Parathyroid adenoma (tissue), 2 donors: ENCODE measurements at regions not wholly inside any gene's neighbourhood (a gene's known extent, or its start where the extent isn't known, plus 50 kb on each side); places are given as distances from the start of the nearest gene placed in this dataset.

Experiments used
- H2AFZ ChIP-seq: fragments of 300-600 bp; sonication (generic); one replicate; pipeline ENCODE4 v1.7.0; 2017; ENCODE audit warnings: antibody characterized with exemption, mild to moderate bottlenecking
- H3K27ac ChIP-seq: fragments of 300-600 bp; sonication (generic); one replicate; pipeline ENCODE4 v1.7.0; 2017
- H3K27me3 ChIP-seq: fragments of 300-600 bp; sonication (generic); one replicate; pipeline ENCODE4 v1.7.0; 2017; ENCODE audit warnings: low read length; ENCODE audit not compliant: control insufficient read depth, insufficient read depth
- H3K36me3 ChIP-seq: fragments of 300-600 bp; sonication (generic); one replicate; pipeline ENCODE4 v1.7.0; 2017; ENCODE audit warnings: low read length; ENCODE audit not compliant: control insufficient read depth, insufficient read depth
- H3K4me1 ChIP-seq: fragments of 300-600 bp; sonication (generic); one replicate; pipeline ENCODE4 v1.7.0; 2017; ENCODE audit warnings: control low read depth
- H3K4me2 ChIP-seq: fragments of 300-600 bp; sonication (generic); one replicate; pipeline ENCODE4 v1.7.0; 2017; ENCODE audit warnings: low read length
- H3K4me3 ChIP-seq: fragments of 300-600 bp; sonication (generic); one replicate; pipeline ENCODE4 v1.7.0; 2017; ENCODE audit warnings: low read depth, low read length
- H3K79me2 ChIP-seq: fragments of 300-600 bp; sonication (generic); one replicate; pipeline ENCODE4 v1.7.0; 2017; ENCODE audit warnings: control low read depth
- H3K9ac ChIP-seq: fragments of 300-600 bp; sonication (generic); one replicate; pipeline ENCODE4 v1.7.0; 2017; ENCODE audit warnings: mild to moderate bottlenecking
- H3K9me3 ChIP-seq: fragments of 300-600 bp; sonication (generic); one replicate; pipeline ENCODE4 v1.7.0; 2017; ENCODE audit warnings: low read length; ENCODE audit not compliant: control insufficient read depth
- TF ChIP-seq, protein P1 (sequence below): fragments of 300-600 bp; sonication (generic); IDR thresholded peaks from one replicate; pipeline ENCODE4 v1.7.0; 2017; ENCODE audit warnings: antibody characterized with exemption, mild to moderate bottlenecking
- donor health status: primary hyperparathyroidism.

DNA sequence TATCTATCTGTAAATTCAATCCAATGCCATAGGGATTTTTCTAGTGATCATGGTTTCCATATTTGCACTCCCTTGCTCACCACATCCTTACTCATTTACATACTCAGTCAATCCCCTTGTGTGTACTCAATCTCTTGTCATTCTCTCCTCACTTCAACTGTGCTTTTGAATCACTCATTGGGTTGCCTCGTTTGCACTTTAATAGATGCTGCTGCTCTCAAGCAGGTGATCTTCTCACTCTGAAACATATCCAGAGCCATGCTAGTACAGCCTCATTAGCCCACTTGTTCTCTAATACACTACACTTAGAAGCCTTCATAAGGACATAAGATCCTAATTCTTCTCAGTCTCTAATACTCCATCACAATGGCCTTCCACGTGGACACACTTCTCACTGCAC lies 507.9 kb downstream of the TECRL start:
- no peaks in the 10 kb centered on the region for H3K4me1 ChIP-seq
- no peaks in the 10 kb centered on the region for H3K36me3 ChIP-seq
- no peaks in the 10 kb centered on the region for H3K79me2 ChIP-seq
- H3K9ac ChIP-seq, result no peak overlapping the region
- H3K27me3 ChIP-seq, result no peaks in the 10 kb centered on the region
- no peaks in the 10 kb centered on the region for H3K9me3 ChIP-seq
- H3K27ac ChIP-seq, result no peak overlapping the region
- TF ChIP-seq, protein P1, sequence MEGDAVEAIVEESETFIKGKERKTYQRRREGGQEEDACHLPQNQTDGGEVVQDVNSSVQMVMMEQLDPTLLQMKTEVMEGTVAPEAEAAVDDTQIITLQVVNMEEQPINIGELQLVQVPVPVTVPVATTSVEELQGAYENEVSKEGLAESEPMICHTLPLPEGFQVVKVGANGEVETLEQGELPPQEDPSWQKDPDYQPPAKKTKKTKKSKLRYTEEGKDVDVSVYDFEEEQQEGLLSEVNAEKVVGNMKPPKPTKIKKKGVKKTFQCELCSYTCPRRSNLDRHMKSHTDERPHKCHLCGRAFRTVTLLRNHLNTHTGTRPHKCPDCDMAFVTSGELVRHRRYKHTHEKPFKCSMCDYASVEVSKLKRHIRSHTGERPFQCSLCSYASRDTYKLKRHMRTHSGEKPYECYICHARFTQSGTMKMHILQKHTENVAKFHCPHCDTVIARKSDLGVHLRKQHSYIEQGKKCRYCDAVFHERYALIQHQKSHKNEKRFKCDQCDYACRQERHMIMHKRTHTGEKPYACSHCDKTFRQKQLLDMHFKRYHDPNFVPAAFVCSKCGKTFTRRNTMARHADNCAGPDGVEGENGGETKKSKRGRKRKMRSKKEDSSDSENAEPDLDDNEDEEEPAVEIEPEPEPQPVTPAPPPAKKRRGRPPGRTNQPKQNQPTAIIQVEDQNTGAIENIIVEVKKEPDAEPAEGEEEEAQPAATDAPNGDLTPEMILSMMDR, result no peak
- no peak overlapping the region for H2AFZ ChIP-seq
- no peak overlapping the region for H3K4me3 ChIP-seq
- H3K4me2 ChIP-seq, result no peak overlapping the region

DNA sequence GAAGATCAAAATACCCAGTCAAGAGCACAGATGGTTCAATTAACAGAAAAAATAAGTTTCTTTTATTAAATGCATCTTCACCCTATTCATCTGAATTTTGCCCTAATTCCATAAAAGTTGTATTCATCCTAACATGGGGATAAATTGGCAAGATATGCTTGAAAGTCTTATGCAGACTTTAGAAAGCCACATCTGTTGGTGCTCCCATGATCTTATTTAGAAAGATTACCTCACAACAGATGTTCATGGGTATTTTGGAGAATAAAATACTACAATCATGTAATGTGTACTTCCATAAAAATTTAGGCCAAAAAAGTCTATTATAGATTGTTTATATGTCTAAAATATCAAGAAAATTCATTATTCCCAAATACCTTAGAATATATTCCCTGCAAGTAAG lies 510.3 kb downstream of the TECRL start:
- Histone ChIP-seq H2AFZ (no peak overlapping the region), H3K27me3 (no peaks in the 10 kb centered on the region), H3K27ac (no peak overlapping the region), H3K36me3 (no peaks in the 10 kb centered on the region), H3K4me2 (no peak overlapping the region), H3K9me3 (no peaks in the 10 kb centered on the region), H3K79me2 (no peaks in the 10 kb centered on the region), H3K4me1 (no peaks in the 10 kb centered on the region), H3K4me3 (no peak overlapping the region), H3K9ac (no peak overlapping the region)
- TF ChIP-seq, protein P1, result no peak

DNA sequence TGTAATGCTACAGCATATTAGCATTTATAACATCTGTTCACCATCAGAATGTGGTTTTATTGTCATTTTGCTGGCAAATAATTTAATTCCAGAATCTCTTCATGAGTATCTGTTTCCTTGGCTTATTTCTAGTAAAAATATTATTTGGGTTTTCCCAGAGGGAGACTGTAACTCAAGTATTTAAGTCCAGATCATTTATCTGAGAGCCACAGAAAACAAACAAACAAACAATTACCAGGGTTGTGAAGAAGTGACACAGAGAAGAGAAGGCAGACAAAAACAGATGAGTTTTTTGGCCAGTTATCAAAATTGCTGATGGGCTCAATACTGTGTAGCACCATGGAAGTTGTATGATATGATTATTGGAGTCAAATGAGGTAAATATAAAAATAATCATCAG lies 515.1 kb downstream of the TECRL start:
- H3K4me2 ChIP-seq, result no peak overlapping the region
- H3K4me1 ChIP-seq, result no peaks in the 10 kb centered on the region
- H3K4me3 ChIP-seq, result no peak overlapping the region
- H3K27me3 ChIP-seq, result no peaks in the 10 kb centered on the region
- no peaks in the 10 kb centered on the region for H3K36me3 ChIP-seq
- H3K9me3 ChIP-seq, result no peaks in the 10 kb centered on the region
- H2AFZ ChIP-seq, result no peak overlapping the region
- TF ChIP-seq, protein P1, result no peak
- no peak overlapping the region for H3K27ac ChIP-seq
- no peak overlapping the region for H3K9ac ChIP-seq
- H3K79me2 ChIP-seq, result no peaks in the 10 kb centered on the region

DNA sequence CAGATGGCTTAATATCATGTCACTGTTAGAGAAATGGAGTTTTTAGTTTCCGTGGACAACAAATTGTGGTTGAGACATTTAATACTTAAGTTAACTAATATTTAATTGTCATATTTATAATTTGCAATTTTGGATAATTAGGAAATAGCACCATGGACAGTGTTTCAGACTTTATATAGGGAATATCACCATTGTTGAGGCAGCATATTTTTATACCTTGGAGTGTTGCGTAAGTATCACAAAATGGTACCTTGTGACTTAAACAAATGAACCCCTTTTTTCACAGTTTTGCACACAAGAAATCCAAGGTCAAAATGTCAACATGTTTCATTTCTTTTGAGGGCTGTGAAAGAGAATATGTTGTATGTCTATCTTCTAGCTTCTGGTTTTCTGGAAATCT lies 539.9 kb downstream of the TECRL start:
- no peak overlapping the region for H3K9ac ChIP-seq
- no peak overlapping the region for H3K27ac ChIP-seq
- no peak overlapping the region for H3K4me2 ChIP-seq
- no peaks in the 10 kb centered on the region for H3K79me2 ChIP-seq
- no peak overlapping the region for H2AFZ ChIP-seq
- no peaks in the 10 kb centered on the region for H3K4me1 ChIP-seq
- no peaks in the 10 kb centered on the region for H3K36me3 ChIP-seq
- H3K4me3 ChIP-seq, result no peak overlapping the region
- no peaks in the 10 kb centered on the region for H3K9me3 ChIP-seq
- TF ChIP-seq, protein P1, result no peak
- no peaks in the 10 kb centered on the region for H3K27me3 ChIP-seq

DNA sequence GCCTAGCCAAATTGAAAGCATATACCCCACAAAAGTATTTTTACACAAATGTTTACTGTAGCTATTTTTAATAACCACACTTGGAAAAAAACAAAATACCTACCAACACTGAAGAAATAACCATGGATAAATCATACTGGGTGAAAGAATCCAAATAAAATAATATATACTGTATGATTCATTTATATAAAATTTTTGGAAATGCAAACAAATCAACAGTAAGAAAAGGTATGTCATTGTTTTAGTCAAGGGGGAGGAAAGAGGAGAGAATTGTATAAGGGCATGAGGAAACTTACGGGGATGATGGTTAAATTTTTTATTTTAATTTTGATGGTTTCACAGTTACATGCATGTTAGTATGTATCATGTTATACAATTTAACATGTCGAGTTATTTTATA lies 557.8 kb downstream of the TECRL start:
- no peaks in the 10 kb centered on the region for H3K36me3 ChIP-seq

More for the DNA sequence above, 557.8 kb downstream of the TECRL start:
- Histone ChIP-seq H3K9ac (no peak overlapping the region), H3K9me3 (no peaks in the 10 kb centered on the region), H3K4me3 (no peak overlapping the region), H3K4me2 (no peak overlapping the region), H3K27me3 (no peaks in the 10 kb centered on the region), H3K4me1 (no peaks in the 10 kb centered on the region), H3K27ac (no peak overlapping the region), H2AFZ (no peak overlapping the region), H3K79me2 (no peaks in the 10 kb centered on the region)
- TF ChIP-seq, protein P1, result no peak
